ENCODE measurements at regions not wholly inside any gene's neighbourhood (a gene's known extent, or its start where the extent isn't known, plus 50 kb on each side); places are given as distances from the start of the nearest gene placed in this dataset.
A peak's percentile ranks its signal among the peaks of the same experiment; 100 is the strongest.

DNA sequence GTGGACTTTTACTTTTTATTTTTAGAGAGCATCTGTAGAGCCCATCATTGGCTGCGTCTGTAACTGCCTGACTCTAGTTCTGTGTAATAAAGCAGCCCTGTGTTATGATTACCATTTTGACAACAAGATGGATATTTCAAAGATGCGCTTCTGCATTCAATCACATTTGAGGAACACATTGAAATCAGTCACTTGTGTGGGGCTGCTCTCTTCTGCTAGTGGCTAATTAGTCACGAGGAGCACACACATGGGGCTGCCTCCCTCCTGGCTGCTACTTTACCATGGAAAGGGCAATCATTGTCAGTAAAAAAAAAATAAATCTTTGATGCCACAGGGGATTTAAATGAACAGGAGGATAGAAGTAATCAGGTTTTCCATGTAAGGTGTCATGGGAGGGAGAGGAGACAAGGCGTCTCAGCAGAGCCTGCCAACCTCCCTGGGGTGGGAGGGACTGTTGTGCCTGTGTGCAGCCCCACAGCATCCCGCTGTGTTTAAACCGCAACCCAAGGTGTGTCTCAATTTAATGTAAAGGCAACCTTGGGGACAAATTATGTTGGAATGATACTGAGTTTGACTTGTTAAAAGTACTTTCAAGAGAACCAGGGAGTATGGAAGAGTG is 205.2 kb upstream of the COBL start:
- intact Hi-C loops (cut with DNase I), result no loop called here
- DNase-seq (no peak), ATAC-seq (no peak)
- Histone ChIP-seq H3K4me1 (no peaks in the 10 kb centered on the region), H3K9me3 (no peaks in the 10 kb centered on the region), H3K36me3 (no peaks in the 10 kb centered on the region), H3K4me3 (no peak overlapping the region), H3K27me3 (no peaks in the 10 kb centered on the region), H3K27ac (no peak overlapping the region)
- 68% methylated on average over 6 of the region's 6 CpGs for WGBS (ENCODE audit: insufficient coverage, low coverage, low lambda C conversion rate, missing lambda C conversion rate)
- TF ChIP-seq CTCF (IDR thresholded peaks at IDR 0.05) (no peak), POLR2A (IDR thresholded peaks at IDR 0.05) (no peak)

DNA sequence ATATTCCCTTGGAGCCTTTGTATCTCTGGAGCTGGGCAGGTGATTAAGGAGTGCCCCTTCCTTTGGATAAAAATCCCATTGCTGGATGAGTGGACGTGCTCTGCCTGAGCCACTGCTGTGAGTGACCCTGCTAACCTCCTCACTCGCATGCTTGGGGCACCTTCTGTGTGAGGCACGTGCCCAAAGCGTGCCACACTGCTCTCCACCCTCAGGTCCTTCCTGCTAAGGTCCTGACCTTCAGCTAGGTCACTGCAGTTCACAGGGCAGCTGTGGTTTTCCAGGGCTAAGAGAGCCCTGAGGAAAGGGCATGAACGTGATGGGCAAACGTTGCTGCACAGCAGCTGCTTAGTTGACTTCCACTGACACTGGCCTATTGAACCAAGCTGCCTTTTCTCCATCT is 204.4 kb upstream of the COBL start:
- no peak for TF ChIP-seq CTCF (IDR thresholded peaks at IDR 0.05)
- TF ChIP-seq POLR2A (IDR thresholded peaks at IDR 0.05), result no peak
- intact Hi-C loops (cut with DNase I), result no loop called here
- no peaks in the 10 kb centered on the region for H3K27me3 ChIP-seq
- 14% methylated on average over 6 of the region's 6 CpGs for whole genome bisulfite sequencing (ENCODE audit: insufficient coverage, low coverage, low lambda C conversion rate, missing lambda C conversion rate)
- H3K27ac ChIP-seq, result no peak overlapping the region
- no peak overlapping the region for H3K4me3 ChIP-seq
- H3K4me1 ChIP-seq, result no peaks in the 10 kb centered on the region
- DNase-seq, result peak in 1 of 3 donors; percentile 53
- no peaks in the 10 kb centered on the region for H3K9me3 ChIP-seq
- no peaks in the 10 kb centered on the region for H3K36me3 ChIP-seq
- ATAC-seq, result peak in 2 of 4 donors; percentile 59 to 83

DNA sequence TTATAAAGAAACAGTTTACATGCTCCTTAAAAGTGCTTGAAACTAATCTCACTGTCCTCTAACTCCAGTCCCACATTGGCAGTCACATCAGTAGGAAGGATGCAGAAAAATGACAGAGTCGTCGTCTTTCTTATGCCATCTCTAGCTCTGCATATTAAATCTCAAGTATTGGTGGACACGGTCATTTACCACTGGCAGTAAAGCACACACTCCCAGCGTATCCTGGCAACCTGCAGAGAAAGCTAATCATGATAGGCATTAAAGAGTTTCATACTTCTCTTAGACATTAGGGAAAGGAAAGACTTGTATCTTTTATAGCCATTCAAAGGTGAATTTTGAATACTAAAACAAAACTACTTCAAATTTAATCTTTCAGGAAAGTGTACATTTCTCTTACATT is 202.0 kb upstream of the COBL start:
- Histone ChIP-seq H3K9me3 (no peaks in the 10 kb centered on the region), H3K36me3 (no peaks in the 10 kb centered on the region), H3K4me3 (no peak overlapping the region), H3K27me3 (no peaks in the 10 kb centered on the region), H3K27ac (no peak overlapping the region), H3K4me1 (no peaks in the 10 kb centered on the region)
- intact Hi-C loops (cut with DNase I), result no loop called here
- WGBS (ENCODE audit: insufficient coverage, low coverage, low lambda C conversion rate, missing lambda C conversion rate), result 73% methylated on average over 4 of the region's 4 CpGs
- TF ChIP-seq POLR2A (IDR thresholded peaks at IDR 0.05) (no peak), CTCF (IDR thresholded peaks at IDR 0.05) (no peak)
- ATAC-seq (no peak), DNase-seq (no peak)

DNA sequence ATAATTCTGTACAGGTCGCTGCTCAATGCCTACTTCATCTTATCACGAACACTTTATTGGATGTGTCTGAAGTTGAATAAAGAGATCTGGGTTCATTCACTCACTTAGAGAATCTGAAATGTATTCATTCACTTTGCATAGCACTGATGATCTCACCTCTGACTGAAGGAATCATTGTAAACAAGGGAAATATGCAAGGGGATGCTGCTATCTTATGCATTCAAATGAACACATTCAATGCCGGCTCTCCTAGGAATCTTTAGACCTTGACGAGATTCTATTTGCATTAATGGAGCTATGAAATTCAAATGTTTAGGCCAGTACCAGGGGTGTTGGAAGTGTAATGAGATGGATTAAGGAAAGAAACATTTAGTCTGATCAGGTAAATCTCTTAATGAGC is 200.6 kb upstream of the COBL start:
- no peaks in the 10 kb centered on the region for H3K4me1 ChIP-seq
- intact Hi-C loops (cut with DNase I), result no loop called here
- no peaks in the 10 kb centered on the region for H3K9me3 ChIP-seq
- no peaks in the 10 kb centered on the region for H3K36me3 ChIP-seq
- ATAC-seq, result no peak
- H3K4me3 ChIP-seq, result no peak overlapping the region
- no peaks in the 10 kb centered on the region for H3K27me3 ChIP-seq
- DNase-seq, result no peak
- TF ChIP-seq POLR2A (IDR thresholded peaks at IDR 0.05) (no peak), CTCF (IDR thresholded peaks at IDR 0.05) (no peak)
- H3K27ac ChIP-seq, result no peak overlapping the region
- 61% methylated on average over 4 of the region's 4 CpGs for WGBS (ENCODE audit: insufficient coverage, low coverage, low lambda C conversion rate, missing lambda C conversion rate)

GRCh38 chr7:51501620-51502019 is 185.0 kb upstream of the COBL start:
- Histone ChIP-seq H3K4me1 (no peaks in the 10 kb centered on the region), H3K27me3 (no peaks in the 10 kb centered on the region), H3K9me3 (no peaks in the 10 kb centered on the region), H3K4me3 (no peak overlapping the region), H3K36me3 (no peaks in the 10 kb centered on the region), H3K27ac (no peak overlapping the region)
- ATAC-seq (no peak), DNase-seq (no peak)
- intact Hi-C loops (cut with DNase I), result no loop called here
- 39% methylated on average over 5 of the region's 5 CpGs for WGBS (ENCODE audit: insufficient coverage, low coverage, low lambda C conversion rate, missing lambda C conversion rate)
- no peak for TF ChIP-seq CTCF (IDR thresholded peaks at IDR 0.05)
- no peak for TF ChIP-seq POLR2A (IDR thresholded peaks at IDR 0.05)

All from right lobe of liver (tissue), 6 donors.